ENCODE measurements at regions not wholly inside any gene's neighbourhood (a gene's known extent, or its start where the extent isn't known, plus 50 kb on each side); places are given as distances from the start of the nearest gene placed in this dataset.

- H3K4me1 ChIP-seq: no peaks in the 10 kb centered on the region
- 80 to 88% methylated on average over 2 of the region's 2 CpGs for WGBS, 2 donors
Observed at GRCh38 chr6:81194374-81194773, 558.1 kb downstream of the TENT5A start.

GRCh38 chr6:81172056-81172740 lies 580.3 kb downstream of the TENT5A start:
- intact Hi-C loops (cut with DNase I; ENCODE audit: low total_unique reads): no loop called here
- TF ChIP-seq, protein P1, sequence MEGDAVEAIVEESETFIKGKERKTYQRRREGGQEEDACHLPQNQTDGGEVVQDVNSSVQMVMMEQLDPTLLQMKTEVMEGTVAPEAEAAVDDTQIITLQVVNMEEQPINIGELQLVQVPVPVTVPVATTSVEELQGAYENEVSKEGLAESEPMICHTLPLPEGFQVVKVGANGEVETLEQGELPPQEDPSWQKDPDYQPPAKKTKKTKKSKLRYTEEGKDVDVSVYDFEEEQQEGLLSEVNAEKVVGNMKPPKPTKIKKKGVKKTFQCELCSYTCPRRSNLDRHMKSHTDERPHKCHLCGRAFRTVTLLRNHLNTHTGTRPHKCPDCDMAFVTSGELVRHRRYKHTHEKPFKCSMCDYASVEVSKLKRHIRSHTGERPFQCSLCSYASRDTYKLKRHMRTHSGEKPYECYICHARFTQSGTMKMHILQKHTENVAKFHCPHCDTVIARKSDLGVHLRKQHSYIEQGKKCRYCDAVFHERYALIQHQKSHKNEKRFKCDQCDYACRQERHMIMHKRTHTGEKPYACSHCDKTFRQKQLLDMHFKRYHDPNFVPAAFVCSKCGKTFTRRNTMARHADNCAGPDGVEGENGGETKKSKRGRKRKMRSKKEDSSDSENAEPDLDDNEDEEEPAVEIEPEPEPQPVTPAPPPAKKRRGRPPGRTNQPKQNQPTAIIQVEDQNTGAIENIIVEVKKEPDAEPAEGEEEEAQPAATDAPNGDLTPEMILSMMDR (IDR thresholded peaks at IDR 0.05): no peak
- no peak for TF ChIP-seq POLR2A (IDR thresholded peaks at IDR 0.05)
- H3K27me3 ChIP-seq: no peaks in the 10 kb centered on the region
- H3K9me3 ChIP-seq: no peaks in the 10 kb centered on the region
- peak; percentile 42 for DNase-seq
- WGBS, 2 donors: 55% methylated on average over 4 of the region's 4 CpGs
- peak overlapping the region in 1 of 2 donors; percentile 65 for H3K27ac ChIP-seq
- no peaks in the 10 kb centered on the region for H3K36me3 ChIP-seq (ENCODE audit: low read depth, missing control alignments)
- no peak overlapping the region for H3K4me3 ChIP-seq
- no peaks in the 10 kb centered on the region for H3K4me1 ChIP-seq

More at GRCh38 chr6:81194374-81194773, 558.1 kb downstream of the TENT5A start:
- H3K36me3 ChIP-seq (ENCODE audit: low read depth, missing control alignments): no peaks in the 10 kb centered on the region
- no peak for TF ChIP-seq POLR2A (IDR thresholded peaks at IDR 0.05)
- TF ChIP-seq, protein P1 (IDR thresholded peaks at IDR 0.05): no peak
- no peak overlapping the region for H3K4me3 ChIP-seq
- no peaks in the 10 kb centered on the region for H3K27me3 ChIP-seq
- intact Hi-C loops (cut with DNase I; ENCODE audit: low total_unique reads): no loop called here
- H3K27ac ChIP-seq: no peak overlapping the region
- H3K9me3 ChIP-seq: no peaks in the 10 kb centered on the region
- DNase-seq: no peak

DNA sequence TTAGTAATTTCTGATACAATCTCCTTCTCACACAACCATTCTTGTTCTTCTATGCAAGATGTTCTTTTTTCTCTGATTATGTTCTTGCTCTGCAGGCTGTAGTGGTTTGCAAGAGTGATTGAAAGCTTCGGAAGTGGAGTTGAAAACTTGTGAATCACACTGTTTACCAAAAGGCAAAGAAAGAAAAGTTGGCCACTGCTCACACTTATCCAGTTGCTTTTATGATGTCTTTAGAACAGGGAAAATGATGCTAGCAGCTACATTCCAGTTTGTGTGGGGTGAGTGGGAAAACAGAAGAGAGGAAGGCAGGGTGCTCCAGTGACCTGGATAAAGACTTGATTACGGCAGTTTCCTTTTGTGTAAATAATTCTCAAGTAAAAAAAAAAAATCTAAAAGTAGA lies 583.3 kb downstream of the TENT5A start:
- TF ChIP-seq, protein P1 (IDR thresholded peaks at IDR 0.05): no peak
- TF ChIP-seq POLR2A (IDR thresholded peaks at IDR 0.05): no peak
- intact Hi-C loops (cut with DNase I; ENCODE audit: low total_unique reads): no loop called here
- Histone ChIP-seq H3K4me3 (no peak overlapping the region), H3K27ac (no peak overlapping the region), H3K4me1 (no peaks in the 10 kb centered on the region), H3K9me3 (no peaks in the 10 kb centered on the region), H3K27me3 (no peaks in the 10 kb centered on the region), H3K36me3 (ENCODE audit: low read depth, missing control alignments) (no peaks in the 10 kb centered on the region)
- DNase-seq: no peak
- WGBS, 2 donors: 32 to 34% methylated on average over 2 of the region's 2 CpGs

- Histone ChIP-seq H3K27ac (no peak overlapping the region), H3K9me3 (no peaks in the 10 kb centered on the region), H3K4me3 (no peak overlapping the region), H3K4me1 (no peaks in the 10 kb centered on the region), H3K27me3 (no peaks in the 10 kb centered on the region), H3K36me3 (ENCODE audit: low read depth, missing control alignments) (no peaks in the 10 kb centered on the region)
- no peak for TF ChIP-seq POLR2A (IDR thresholded peaks at IDR 0.05)
- TF ChIP-seq, protein P1 (IDR thresholded peaks at IDR 0.05): no peak
- intact Hi-C loops (cut with DNase I; ENCODE audit: low total_unique reads): no loop called here
- no peak for DNase-seq
Observed at GRCh38 chr6:81166770-81167169, 585.7 kb downstream of the TENT5A start.

GRCh38 chr6:81158956-81159355 lies 593.5 kb downstream of the TENT5A start:
- H3K4me3 ChIP-seq: no peak overlapping the region
- H3K27me3 ChIP-seq: no peaks in the 10 kb centered on the region
- TF ChIP-seq, protein P1 (IDR thresholded peaks at IDR 0.05): no peak
- TF ChIP-seq POLR2A (IDR thresholded peaks at IDR 0.05): no peak
- no peak overlapping the region for H3K27ac ChIP-seq
- intact Hi-C loops (cut with DNase I; ENCODE audit: low total_unique reads): no loop called here
- H3K36me3 ChIP-seq (ENCODE audit: low read depth, missing control alignments): no peaks in the 10 kb centered on the region
- H3K9me3 ChIP-seq: no peaks in the 10 kb centered on the region
- no peaks in the 10 kb centered on the region for H3K4me1 ChIP-seq
- DNase-seq: no peak
- WGBS, 2 donors: 70 to 86% methylated on average over 2 of the region's 2 CpGs

Measured in testis (tissue), 2 donors.